Adrenal gland (tissue), 5 donors: ENCODE measurements at regions not wholly inside any gene's neighbourhood (a gene's known extent, or its start where the extent isn't known, plus 50 kb on each side); places are given as distances from the start of the nearest gene placed in this dataset.

Experiments used
- CTCF ChIP-seq, 6 experiments: fragments of 450-650 bp in 4 of 6; fragments of 200-600 bp in 2 of 6; sonication (generic) in 1 of 6; IDR thresholded peaks; 1 replicate in 5 of 6; 2 replicates in 1 of 6; pipeline versions ENCODE4 v1.5.1 to v1.8.0; 2016 to 2021; ENCODE audit warnings: antibody characterized with exemption in 6 of 6, mild to moderate bottlenecking in 2 of 6, moderate library complexity in 1 of 6
- POLR2A ChIP-seq, 2 donors: fragments of 450-650 bp; IDR thresholded peaks; one replicate each; pipeline ENCODE4 v1.6.1; 2017; ENCODE audit warnings: antibody characterized with exemption in 2 of 2, mild to moderate bottlenecking in 2 of 2, moderate library complexity in 1 of 2
- donor health status: DM: no; HTN: no; CAD: no.

DNA sequence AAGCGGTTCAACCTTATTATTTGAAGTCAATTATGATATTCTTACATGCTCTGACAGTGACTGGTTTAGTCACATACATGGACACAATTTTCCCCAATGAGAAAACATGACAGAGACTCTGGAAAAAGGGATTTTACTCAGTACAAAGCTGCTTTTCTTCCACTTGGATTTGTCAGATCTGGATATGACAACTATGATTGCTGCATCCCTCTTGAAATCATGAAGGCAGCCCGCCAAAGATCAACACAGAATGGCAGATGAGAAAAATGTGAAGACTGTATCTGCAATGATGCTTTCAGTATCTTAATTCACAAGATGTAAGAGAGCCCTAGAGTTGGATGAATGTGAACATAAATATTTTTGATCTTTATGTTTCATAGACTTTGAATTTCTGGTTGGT is 439.6 kb downstream of the CDH8 start:
- TF ChIP-seq POLR2A (IDR thresholded peaks at IDR 0.05): no peak
- TF ChIP-seq CTCF (IDR thresholded peaks at IDR 0.05): no peak
